HCT116 (cell line): ENCODE measurements at regions not wholly inside any gene's neighbourhood (a gene's known extent, or its start where the extent isn't known, plus 50 kb on each side); places are given as distances from the start of the nearest gene placed in this dataset.

Experiments
- ATAC-seq: fragments of 200-7000 bp; cut with Tn5 transposase; 2 replicates; pipeline ENCODE4 v1.9.1; 2020; ENCODE audit warnings: mild to moderate bottlenecking, moderate library complexity
- BruUV-seq: library from RNA; stranded (reverse); fragments of 400-500 nt; replicated peaks from 2 replicates; lab custom pipeline; 2021; lab: Mats Ljungman, UMichigan
- CTCF ChIA-PET: fragments of 300-600 bp; sonication (Branson Sonifier 250); formaldehyde crosslinking; loops from one replicate; lab custom pipeline; 2021; ENCODE audit warnings: antibody characterized with exemption; lab: Charles Lee
- POLR2A ChIA-PET: fragments of 300-600, 350-600 bp; sonication (Branson Sonifier 250); formaldehyde crosslinking; loops from one replicate; lab custom pipeline; 2021; ENCODE audit warnings: antibody characterized with exemption; lab: Charles Lee
- RAD21 ChIA-PET, 2 experiments: fragments of 300-600 bp; sonication (Branson Sonifier 250); formaldehyde crosslinking; loops; one replicate each; lab custom pipeline; 2023; ENCODE audit warnings: low total read pairs in 2 of 2; ENCODE audit not compliant: uncharacterized antibody in 2 of 2, unreplicated experiment in 2 of 2, low non-redundant PET in 1 of 2; lab: Charles Lee
- DNase-seq: peaks from one replicate; pipeline ENCODE4 v3.0.0-alpha.2; 2010; ENCODE audit warnings: low read depth, low spot score
- H2AFZ ChIP-seq: fragments of 200-600 bp; shearing (Covaris generic), sonication (generic); 2 replicates; pipeline ENCODE4 v1.6.1; 2017; ENCODE audit warnings: low read depth, mixed run types, mixed read lengths, antibody characterized with exemption, low read length; ENCODE audit not compliant: poor library complexity, severe bottlenecking
- H3K27ac ChIP-seq: 2 replicates; pipeline ENCODE4 v1.5.1; 2012; ENCODE audit warnings: low read depth, low read length
- H3K27me3 ChIP-seq: fragments of 200-600 bp; sonication (generic); 2 replicates; pipeline ENCODE4 v1.6.1; 2016; ENCODE audit warnings: mixed run types, low read length, mixed read lengths; ENCODE audit not compliant: insufficient read depth
- H3K36me3 ChIP-seq, 2 experiments: fragments of 200-500 bp in 1 of 2; fragments of 200-600 bp in 1 of 2; sonication (Bioruptor generic) in 1 of 2; sonication (generic) in 1 of 2; 2 replicates each; pipeline versions ENCODE4 v1.5.1 to v1.6.1; 2014 to 2016; ENCODE audit warnings: low read length in 2 of 2, inconsistent platforms in 1 of 2, mixed read lengths in 1 of 2, mixed run types in 1 of 2; ENCODE audit not compliant: insufficient read depth in 2 of 2, control insufficient read depth in 1 of 2
- H3K4me1 ChIP-seq, 2 experiments: fragments of 200-600 bp in 1 of 2; sonication (generic) in 1 of 2; 2 replicates each; pipeline versions ENCODE4 v1.5.1 to v1.6.1; 2012 to 2017; ENCODE audit warnings: low read length in 2 of 2, inconsistent platforms in 1 of 2, mild to moderate bottlenecking in 1 of 2, mixed read lengths in 1 of 2, mixed run types in 1 of 2, moderate library complexity in 1 of 2; ENCODE audit not compliant: insufficient read depth in 2 of 2, control insufficient read depth in 1 of 2
- H3K4me2 ChIP-seq: fragments of 200-600 bp; sonication (generic); 2 replicates; pipeline ENCODE4 v1.6.1; 2017; ENCODE audit warnings: mixed run types, low read length, mixed read lengths
- H3K4me3 ChIP-seq, 2 experiments: fragments of 200-600 bp in 1 of 2; sonication (generic) in 1 of 2; replicated peaks in 1 of 2; 2 replicates each; pipeline ENCODE4 v1.5.1; 2011 to 2016; ENCODE audit warnings: low read length in 2 of 2, control low read depth in 1 of 2, low read depth in 1 of 2, mild to moderate bottlenecking in 1 of 2, mixed read lengths in 1 of 2, mixed run types in 1 of 2
- H3K79me2 ChIP-seq: fragments of 200-600 bp; sonication (generic); 2 replicates; pipeline ENCODE4 v1.6.1; 2017; ENCODE audit warnings: mild to moderate bottlenecking, mixed run types, low read length, moderate library complexity, mixed read lengths; ENCODE audit not compliant: insufficient read depth
- H3K9ac ChIP-seq: fragments of 200-600 bp; sonication (generic); 2 replicates; pipeline ENCODE4 v1.6.1; 2016; ENCODE audit warnings: low read length, mixed read lengths
- H3K9me2 ChIP-seq: fragments of 200-600 bp; sonication (generic), shearing (Covaris generic); 2 replicates; pipeline ENCODE4 v1.6.1; 2017; ENCODE audit warnings: mixed run types, mild to moderate bottlenecking, moderate library complexity; ENCODE audit not compliant: insufficient read depth
- H3K9me3 ChIP-seq, 2 experiments: fragments of 200-500 bp in 1 of 2; fragments of 200-600 bp in 1 of 2; sonication (Bioruptor generic) in 1 of 2; sonication (generic) in 1 of 2; 2 replicates each; pipeline ENCODE4 v1.6.1; 2014 to 2017; ENCODE audit warnings: low read length in 2 of 2, mixed read lengths in 2 of 2, inconsistent platforms in 1 of 2, low read depth in 1 of 2, mild to moderate bottlenecking in 1 of 2, mixed run types in 1 of 2, moderate library complexity in 1 of 2; ENCODE audit not compliant: control insufficient read depth in 1 of 2, insufficient read depth in 1 of 2
- H4K20me1 ChIP-seq: fragments of 200-600 bp; sonication (generic), shearing (Covaris generic); 2 replicates; pipeline ENCODE4 v1.6.1; 2017; ENCODE audit warnings: mixed run types, mild to moderate bottlenecking, moderate library complexity; ENCODE audit not compliant: insufficient read depth
- CBX3 ChIP-seq: IDR thresholded peaks from 2 replicates; pipeline ENCODE4 v1.6.1; 2012; ENCODE audit warnings: low read depth
- CTCF ChIP-seq, 3 experiments: fragments of 200-600 bp in 1 of 3; sonication (generic) in 1 of 3; IDR thresholded peaks in 2 of 3; conservative IDR thresholded peaks in 1 of 3; 2 replicates each; pipeline ENCODE4 v1.5.1; 2012 to 2017; ENCODE audit warnings: low read depth in 2 of 3, low read length in 2 of 3, antibody characterized with exemption in 1 of 3, borderline replicate concordance in 1 of 3, control low read depth in 1 of 3, mild to moderate bottlenecking in 1 of 3, mixed read lengths in 1 of 3, mixed run types in 1 of 3, moderate library complexity in 1 of 3; ENCODE audit not compliant: insufficient read depth in 1 of 3
- EGR1 ChIP-seq: IDR thresholded peaks from 2 replicates; pipeline ENCODE4 v1.6.1; 2012; ENCODE audit warnings: low read depth
- ELF1 ChIP-seq: IDR thresholded peaks from 2 replicates; pipeline ENCODE4 v1.6.1; 2012; ENCODE audit warnings: low read depth, borderline replicate concordance
- EZH2 ChIP-seq: fragments of 200-600 bp; sonication (generic); IDR thresholded peaks from 2 replicates; pipeline ENCODE4 v1.6.1; 2017; ENCODE audit warnings: antibody characterized with exemption, mixed run types
- JUND ChIP-seq: IDR thresholded peaks from 2 replicates; pipeline ENCODE4 v1.6.1; 2012
- MAX ChIP-seq: IDR thresholded peaks from 2 replicates; pipeline ENCODE4 v1.6.1; 2012
- POLR2AphosphoS5 ChIP-seq: IDR thresholded peaks from 2 replicates; pipeline ENCODE4 v1.6.1; 2011; ENCODE audit warnings: mild to moderate bottlenecking, low read depth, low read length, moderate library complexity
- RAD21 ChIP-seq: IDR thresholded peaks from 2 replicates; pipeline ENCODE4 v1.6.1; 2012; ENCODE audit warnings: low read depth, mild to moderate bottlenecking
- REST ChIP-seq: IDR thresholded peaks from 2 replicates; pipeline ENCODE4 v1.6.1; 2012; ENCODE audit warnings: low read depth
- SIN3A ChIP-seq: IDR thresholded peaks from 2 replicates; pipeline ENCODE4 v1.6.1; 2012; ENCODE audit warnings: low read depth
- SP1 ChIP-seq: IDR thresholded peaks from 2 replicates; pipeline ENCODE4 v1.6.1; 2012; ENCODE audit warnings: low read depth
- SRF ChIP-seq: IDR thresholded peaks from 2 replicates; pipeline ENCODE4 v1.6.1; 2012; ENCODE audit warnings: low read depth
- TCF7L2 ChIP-seq: IDR thresholded peaks from 2 replicates; pipeline ENCODE4 v1.7.0; 2011; ENCODE audit warnings: borderline replicate concordance, inconsistent platforms; ENCODE audit not compliant: insufficient read depth, insufficient read length; ENCODE audit errors: extremely low read depth
- YY1 ChIP-seq: IDR thresholded peaks from 2 replicates; pipeline ENCODE4 v1.6.1; 2011; ENCODE audit warnings: low read length, low read depth, moderate library complexity, mild to moderate bottlenecking; ENCODE audit not compliant: insufficient replicate concordance; ENCODE audit errors: extremely low read depth
- ZNF274 ChIP-seq: fragments of 200-500 bp; sonication (Bioruptor generic); IDR thresholded peaks from 2 replicates; pipeline ENCODE4 v1.6.1; 2014; ENCODE audit warnings: mild to moderate bottlenecking, low read depth, low read length, inconsistent platforms
- intact Hi-C: fragments of 100-400 bp; cut with micrococcal nuclease; formaldehyde crosslinking; loops from 2 replicates; pipeline ENCODE4 v1.10.0; 2022
- TF ChIP-seq, protein P1 (sequence below): IDR thresholded peaks from 2 replicates; pipeline ENCODE4 v1.6.1; 2012

DNA sequence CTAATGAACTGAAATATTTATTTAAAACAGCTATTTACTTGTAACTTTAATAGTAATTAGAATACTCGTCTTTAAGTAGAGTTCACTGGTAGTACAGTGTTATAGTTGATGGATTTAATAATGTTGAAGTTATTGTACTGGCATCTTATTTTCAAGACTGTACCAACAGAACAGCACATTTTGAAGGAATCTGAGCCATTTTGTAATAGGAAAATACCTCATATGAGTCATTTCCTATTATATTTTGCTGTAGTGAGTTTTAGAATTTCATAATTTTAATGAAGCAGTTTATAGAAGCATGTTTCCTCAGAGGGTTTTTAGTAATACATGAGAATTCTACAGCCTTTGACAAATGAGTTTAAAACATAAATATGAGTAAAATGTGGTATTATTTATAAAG is 258.3 kb downstream of the OLFM3 start (continued):
- TF ChIP-seq SIN3A, result no peak

DNA sequence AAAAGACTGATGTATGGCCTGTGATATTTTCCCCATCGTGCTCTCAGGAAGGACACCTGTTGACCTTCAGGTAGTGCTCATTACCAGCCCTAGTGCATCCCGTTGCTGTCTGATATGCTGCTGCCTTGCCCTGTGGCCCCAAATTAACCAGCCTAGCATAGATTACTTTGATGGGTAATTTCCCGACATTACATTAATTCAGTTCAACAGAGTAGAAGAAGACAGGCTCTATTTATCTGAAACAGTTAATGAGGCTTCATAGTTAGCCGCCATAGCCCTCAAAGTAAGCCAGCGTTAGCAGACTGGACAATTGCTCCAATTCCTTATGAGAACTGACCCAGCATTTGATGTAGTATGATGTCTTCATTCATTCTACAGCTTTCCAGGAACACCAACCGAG is 257.6 kb downstream of the OLFM3 start:
- Histone ChIP-seq H3K79me2 (no peaks in the 10 kb centered on the region), H3K27ac (no peak overlapping the region), H3K9ac (no peak overlapping the region), H3K4me2 (no peak overlapping the region), H2AFZ (no peak overlapping the region), H3K9me3 (no peaks in the 10 kb centered on the region), H4K20me1 (no peaks in the 10 kb centered on the region), H3K4me3 (no peak overlapping the region), H3K4me1 (no peaks in the 10 kb centered on the region), H3K9me2 (no peaks in the 10 kb centered on the region), H3K36me3 (no peaks in the 10 kb centered on the region), H3K27me3 (no peaks in the 10 kb centered on the region)
- RAD21 ChIA-PET, result no interaction called here
- ATAC-seq (no peak), DNase-seq (no peak)
- no TSS peak for BruUV-seq
- no peak for TF ChIP-seq CTCF (IDR thresholded peaks at IDR 0.05 in 2 of 3, conservative IDR thresholded peaks at IDR 0.05 in 1 of 3; ENCODE audit: borderline replicate concordance in 1 of 3, insufficient read depth in 1 of 3, low read depth in 2 of 3, low read length in 2 of 3)
- TF ChIP-seq CBX3, result no peak
- TF ChIP-seq POLR2AphosphoS5, result no peak
- no peak for TF ChIP-seq YY1
- no peak for TF ChIP-seq ZNF274
- no peak for TF ChIP-seq SRF
- no peak for TF ChIP-seq SP1
- TF ChIP-seq EGR1, result no peak
- TF ChIP-seq JUND, result no peak
- no peak for TF ChIP-seq EZH2
- TF ChIP-seq RAD21, result no peak
- TF ChIP-seq TCF7L2, result no peak
- TF ChIP-seq ELF1, result no peak
- TF ChIP-seq REST, result no peak
- TF ChIP-seq SIN3A, result no peak
- TF ChIP-seq, protein P1, sequence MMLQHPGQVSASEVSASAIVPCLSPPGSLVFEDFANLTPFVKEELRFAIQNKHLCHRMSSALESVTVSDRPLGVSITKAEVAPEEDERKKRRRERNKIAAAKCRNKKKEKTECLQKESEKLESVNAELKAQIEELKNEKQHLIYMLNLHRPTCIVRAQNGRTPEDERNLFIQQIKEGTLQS, result no peak
- no peak for TF ChIP-seq MAX
- intact Hi-C loops, result no loop called here
- CTCF ChIA-PET, result no interaction called here
- POLR2A ChIA-PET, result no interaction called here
